A549 (cell line): ENCODE measurements at regions not wholly inside any gene's neighbourhood (a gene's known extent, or its start where the extent isn't known, plus 50 kb on each side); places are given as distances from the start of the nearest gene placed in this dataset.

Experiments
- ATAC-seq, 2 experiments: fragments of 200-7000 bp in 1 of 2; fragments of >200 bp in 1 of 2; cut with Nextera tagmentation in 1 of 2; cut with Tn5 transposase in 1 of 2; 3 replicates each; pipeline versions ENCODE4 v1.8.0 to v1.9.1; 2018 to 2020; ENCODE audit warnings: mild to moderate bottlenecking in 1 of 2, moderate library complexity in 1 of 2
- CTCF ChIA-PET: fragments of 300-600 bp; sonication (Branson Sonifier 250); formaldehyde crosslinking; extraction: SDS; loops from one replicate; lab custom pipeline; 2021; ENCODE audit warnings: antibody characterized with exemption, inconsistent platforms; lab: Yijun Ruan, JAX
- POLR2A ChIA-PET: fragments of 350-600 bp; formaldehyde crosslinking; extraction: SDS; loops from one replicate; lab custom pipeline; 2021; ENCODE audit warnings: antibody characterized with exemption, inconsistent platforms; lab: Yijun Ruan, JAX
- DNase-seq, 2 experiments: peaks; one replicate each; pipeline versions ENCODE4 v3.0.0 to v3.0.0-alpha.2; 2011 to 2016; ENCODE audit warnings: low read depth in 1 of 2, low spot score in 1 of 2
- FAIRE-seq: peaks from 2 replicates; lab custom pipeline; 2011; peaks lifted over from hg19 to GRCh38; lab: Jason Lieb, UNC
- H3K27ac ChIP-seq, 2 experiments: fragments of >200 bp; sonication (Bioruptor Twin); formaldehyde crosslinking; 3 replicates each; pipeline ENCODE4 v1.5.1; 2016 to 2017
- H3K4me1 ChIP-seq: fragments of >200 bp; sonication (Bioruptor Twin); formaldehyde crosslinking; 3 replicates; pipeline ENCODE4 v1.6.1; 2016
- H3K4me2 ChIP-seq: fragments of >200 bp; sonication (Bioruptor Twin); formaldehyde crosslinking; 3 replicates; pipeline ENCODE4 v1.6.1; 2016
- H3K4me3 ChIP-seq: fragments of >200 bp; sonication (Bioruptor Twin); formaldehyde crosslinking; 3 replicates; pipeline ENCODE4 v1.5.1; 2016
- H3K9me3 ChIP-seq: fragments of >200 bp; sonication (Bioruptor Twin); formaldehyde crosslinking; 3 replicates; pipeline ENCODE4 v1.6.1; 2016
- BHLHE40 ChIP-seq: IDR thresholded peaks from 2 replicates; pipeline ENCODE4 v1.6.1; 2012; ENCODE audit warnings: low read depth, low read length, inconsistent platforms
- CTCF ChIP-seq: fragments of >200 bp; sonication (Bioruptor Twin); formaldehyde crosslinking; IDR thresholded peaks from 3 replicates; pipeline ENCODE4 v1.5.1; 2016
- EHMT2 ChIP-seq: fragments of 200-600 bp; sonication (generic); IDR thresholded peaks from 2 replicates; pipeline ENCODE4 v1.6.1; 2016; ENCODE audit warnings: antibody characterized with exemption, low read depth, mild to moderate bottlenecking, moderate library complexity
- EP300 ChIP-seq, 2 experiments: fragments of >200 bp; sonication (Bioruptor Twin); formaldehyde crosslinking; IDR thresholded peaks; 2 replicates in 1 of 2; 3 replicates in 1 of 2; pipeline ENCODE4 v1.6.1; 2016 to 2017
- ESRRA ChIP-seq: fragments of 150-350 bp; IDR thresholded peaks from 2 replicates; pipeline ENCODE4 v1.6.1; 2014; ENCODE audit warnings: mild to moderate bottlenecking, low read length, borderline replicate concordance
- FOSL2 ChIP-seq, 2 experiments: fragments of 450-650 bp in 1 of 2; fragments of >200 bp in 1 of 2; sonication (Bioruptor Twin) in 1 of 2; formaldehyde crosslinking; IDR thresholded peaks; 2 replicates each; pipeline versions ENCODE4 v1.5.0 to v1.6.1; 2016 to 2020; ENCODE audit warnings: mild to moderate bottlenecking in 1 of 2, moderate library complexity in 1 of 2
- FOXS1 ChIP-seq: fragments of 250-450 bp; sonication (Bioruptor Pico); IDR thresholded peaks from 2 replicates; pipeline ENCODE4 v1.5.0; 2020; ENCODE audit warnings: mild to moderate bottlenecking, moderate library complexity
- GATA3 ChIP-seq: IDR thresholded peaks from 2 replicates; pipeline ENCODE4 v1.6.1; 2012; ENCODE audit warnings: borderline replicate concordance
- HEYL ChIP-seq: fragments of 250-450 bp; sonication (Bioruptor Pico); IDR thresholded peaks from 2 replicates; pipeline ENCODE4 v1.8.0; 2021; ENCODE audit warnings: mild to moderate bottlenecking, moderate library complexity
- HOXA7 ChIP-seq: fragments of 250-450 bp; sonication (Bioruptor Pico); IDR thresholded peaks from 2 replicates; pipeline ENCODE4 v1.5.0; 2020; ENCODE audit warnings: mild to moderate bottlenecking, moderate library complexity
- HOXB13 ChIP-seq: fragments of 250-450 bp; sonication (Bioruptor Pico); IDR thresholded peaks from 2 replicates; pipeline ENCODE4 v1.5.0; 2020; ENCODE audit warnings: low read depth, mild to moderate bottlenecking, moderate library complexity
- HOXB5 ChIP-seq: fragments of 250-450 bp; sonication (Bioruptor Pico); IDR thresholded peaks from 2 replicates; pipeline ENCODE4 v1.5.0; 2020; ENCODE audit warnings: mild to moderate bottlenecking, moderate library complexity
- JUN ChIP-seq, 2 experiments: fragments of >200 bp; sonication (Bioruptor Twin); formaldehyde crosslinking; IDR thresholded peaks; 2 replicates in 1 of 2; 3 replicates in 1 of 2; pipeline ENCODE4 v1.6.1; 2016 to 2017
- JUNB ChIP-seq: fragments of >200 bp; sonication (Bioruptor Twin); formaldehyde crosslinking; IDR thresholded peaks from 2 replicates; pipeline ENCODE4 v1.6.1; 2016
- KDM1A ChIP-seq: fragments of 200-600 bp; sonication (generic); IDR thresholded peaks from 2 replicates; pipeline ENCODE4 v1.6.1; 2016; ENCODE audit warnings: low read depth, mild to moderate bottlenecking
- KDM5A ChIP-seq: fragments of 200-600 bp; sonication (generic); IDR thresholded peaks from 2 replicates; pipeline ENCODE4 v1.6.1; 2016; ENCODE audit warnings: antibody characterized with exemption, mild to moderate bottlenecking
- MAX ChIP-seq: IDR thresholded peaks from 2 replicates; pipeline ENCODE4 v1.6.1; 2012
- MYC ChIP-seq: IDR thresholded peaks from 2 replicates; pipeline ENCODE4 v1.6.1; 2012; ENCODE audit warnings: mild to moderate bottlenecking, inconsistent platforms, low read length, improper control_type of control experiment, borderline replicate concordance
- PBX3 ChIP-seq: IDR thresholded peaks from 2 replicates; pipeline ENCODE4 v1.6.1; 2012
- POLR2A ChIP-seq: IDR thresholded peaks from 2 replicates; pipeline ENCODE4 v1.6.1; 2012; ENCODE audit warnings: mild to moderate bottlenecking, low read length
- RCOR1 ChIP-seq: fragments of 150-350 bp; IDR thresholded peaks from 2 replicates; pipeline ENCODE4 v1.6.1; 2014; ENCODE audit warnings: antibody characterized with exemption, low read length, low read depth
- RFX5 ChIP-seq: fragments of 450-650 bp; IDR thresholded peaks from 2 replicates; pipeline ENCODE4 v1.7.1; 2014; ENCODE audit warnings: antibody characterized with exemption, mild to moderate bottlenecking, moderate library complexity
- RNF2 ChIP-seq: fragments of 200-600 bp; sonication (generic); IDR thresholded peaks from 2 replicates; pipeline ENCODE4 v1.6.1; 2016; ENCODE audit warnings: low read depth, mild to moderate bottlenecking, antibody characterized with exemption, moderate library complexity, borderline replicate concordance
- SREBF2 ChIP-seq: fragments of 450-650 bp; IDR thresholded peaks from 2 replicates; pipeline ENCODE4 v1.6.1; 2014; ENCODE audit warnings: mild to moderate bottlenecking, moderate library complexity
- TFCP2L1 ChIP-seq: fragments of 250-450 bp; sonication (Bioruptor Pico); IDR thresholded peaks from 2 replicates; pipeline ENCODE4 v1.5.0; 2021; ENCODE audit warnings: mild to moderate bottlenecking
- ZC3H11A ChIP-seq: fragments of 450-650 bp; IDR thresholded peaks from 2 replicates; pipeline ENCODE4 v1.6.1; 2014; ENCODE audit warnings: antibody characterized with exemption, mild to moderate bottlenecking
- ZNF302 ChIP-seq: fragments of 250-450 bp; sonication (Bioruptor Pico); IDR thresholded peaks from 2 replicates; pipeline ENCODE4 v1.9.0; 2021; ENCODE audit warnings: inconsistent platforms, mild to moderate bottlenecking, moderate library complexity
- ZSCAN20 ChIP-seq: fragments of 250-450 bp; sonication (Bioruptor Pico); IDR thresholded peaks from 2 replicates; pipeline ENCODE4 v1.8.0; 2022; ENCODE audit warnings: mild to moderate bottlenecking, moderate library complexity
- WGBS: methylation state at CpG from one replicate; pipeline ENCODE4 v1.1.6; 2017; ENCODE audit errors: missing lambda C conversion rate; 5-methylcytosine and 5-hydroxymethylcytosine counted together
- TF ChIP-seq, protein P1 (sequence below): IDR thresholded peaks from 2 replicates; pipeline ENCODE4 v1.6.1; 2012; ENCODE audit warnings: low read depth, borderline replicate concordance
- TF ChIP-seq, protein P2 (sequence below): fragments of 250-450 bp; sonication (Bioruptor Pico); IDR thresholded peaks from 2 replicates; pipeline ENCODE4 v1.5.0; 2020; ENCODE audit warnings: low read depth, mild to moderate bottlenecking, moderate library complexity

DNA sequence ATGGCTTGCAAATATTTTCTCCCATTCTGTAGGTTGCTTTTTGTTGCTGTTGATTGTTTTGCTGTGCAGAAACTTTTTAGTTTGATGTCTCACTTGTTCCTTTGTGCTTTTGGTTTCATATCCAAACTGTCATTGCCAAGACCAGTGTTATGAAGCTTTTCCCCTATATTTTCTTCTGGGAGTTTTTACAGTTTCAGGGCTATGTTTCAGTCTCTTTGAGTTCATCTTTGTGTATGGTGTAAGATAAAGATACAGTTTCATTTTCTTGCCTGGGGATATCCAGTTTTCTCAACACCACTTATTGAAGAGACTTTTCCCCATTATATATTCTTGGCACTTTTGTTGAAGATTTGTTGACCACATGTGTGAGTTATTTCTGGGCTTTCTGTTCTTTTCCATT is 139.9 kb downstream of the MRPL57 start:
- TF ChIP-seq CTCF: no peak
- no peak for TF ChIP-seq ZSCAN20 (CRISPR knock-in tag)
- TF ChIP-seq MAX: no peak
- TF ChIP-seq PBX3: no peak
- TF ChIP-seq RCOR1: no peak
- no peak for TF ChIP-seq JUNB
- TF ChIP-seq FOXS1 (CRISPR knock-in tag): no peak
- Histone ChIP-seq H3K4me2 (no peak overlapping the region), H3K4me1 (no peaks in the 10 kb centered on the region), H3K4me3 (no peak overlapping the region), H3K9me3 (no peaks in the 10 kb centered on the region), H3K27ac (no peak overlapping the region)
- FAIRE-seq: no peak
- no peak for DNase-seq
- ChIA-PET CTCF (no interaction called here), POLR2A (no interaction called here)
- ATAC-seq: no peak

DNA sequence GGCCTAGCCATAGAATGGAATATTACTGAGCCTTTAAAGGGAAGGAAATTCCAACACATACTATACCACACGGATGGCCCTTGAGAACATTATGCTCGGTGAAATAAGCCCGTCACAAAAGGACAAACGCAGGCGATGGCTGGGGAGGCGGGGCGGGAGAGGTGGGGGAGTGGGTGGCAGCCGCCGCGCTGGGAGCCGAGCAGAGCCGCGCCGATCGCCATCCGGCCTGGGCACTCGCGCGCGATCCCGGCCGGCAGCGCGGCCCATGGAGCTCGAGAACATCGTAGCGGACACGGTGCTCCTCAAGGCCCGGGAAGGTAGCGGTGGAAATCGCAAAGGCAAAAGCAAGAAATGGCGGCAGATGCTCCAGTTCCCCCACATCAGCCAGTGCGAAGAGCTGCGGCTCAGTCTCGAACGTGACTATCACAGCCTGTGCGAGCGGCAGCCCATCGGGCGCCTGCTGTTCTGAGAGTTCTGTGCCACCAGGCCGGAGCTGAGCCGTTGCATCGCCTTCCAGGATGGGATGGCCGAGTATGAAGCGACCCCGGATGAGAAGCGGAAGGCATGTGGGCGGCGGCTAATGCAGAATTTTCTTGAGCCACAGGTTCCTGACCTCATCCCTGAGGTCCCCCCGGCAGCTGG is 140.1 kb downstream of the ZDHHC20 start:
- Histone ChIP-seq H3K4me1 (no peaks in the 10 kb centered on the region), H3K4me2 (no peak overlapping the region), H3K9me3 (no peaks in the 10 kb centered on the region), H3K4me3 (no peak overlapping the region), H3K27ac (no peak overlapping the region)
- WGBS: 94% methylated on average over 33 of the region's 50 CpGs
- CTCF ChIA-PET: no interaction called here
- DNase-seq (no peak), FAIRE-seq (no peak), ATAC-seq (no peak)
- POLR2A ChIA-PET: no interaction called here
- TF ChIP-seq RFX5: no peak
- no peak for TF ChIP-seq HOXA7 (CRISPR knock-in tag)
- TF ChIP-seq, protein P1, sequence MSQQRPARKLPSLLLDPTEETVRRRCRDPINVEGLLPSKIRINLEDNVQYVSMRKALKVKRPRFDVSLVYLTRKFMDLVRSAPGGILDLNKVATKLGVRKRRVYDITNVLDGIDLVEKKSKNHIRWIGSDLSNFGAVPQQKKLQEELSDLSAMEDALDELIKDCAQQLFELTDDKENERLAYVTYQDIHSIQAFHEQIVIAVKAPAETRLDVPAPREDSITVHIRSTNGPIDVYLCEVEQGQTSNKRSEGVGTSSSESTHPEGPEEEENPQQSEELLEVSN: no peak
- TF ChIP-seq ESRRA: no peak
- TF ChIP-seq EHMT2: no peak
- TF ChIP-seq HEYL (CRISPR knock-in tag): no peak
- TF ChIP-seq POLR2A: no peak
- no peak for TF ChIP-seq JUN (IDR thresholded peaks at IDR 0.05)
- TF ChIP-seq EP300 (IDR thresholded peaks at IDR 0.05): no peak

- Histone ChIP-seq H3K27ac (no peak overlapping the region), H3K4me1 (no peaks in the 10 kb centered on the region), H3K4me3 (no peak overlapping the region), H3K4me2 (no peak overlapping the region), H3K9me3 (no peaks in the 10 kb centered on the region)
- FAIRE-seq (no peak), ATAC-seq (no peak), DNase-seq (no peak)
- ChIA-PET POLR2A (no interaction called here), CTCF (no interaction called here)
- no peak for TF ChIP-seq BHLHE40
- no peak for TF ChIP-seq FOSL2 (IDR thresholded peaks at IDR 0.05)
- no peak for TF ChIP-seq FOSL2 (CRISPR knock-in tag; IDR thresholded peaks at IDR 0.05)
- TF ChIP-seq HOXB13 (CRISPR knock-in tag): no peak
- TF ChIP-seq TFCP2L1 (CRISPR knock-in tag): no peak
- TF ChIP-seq RNF2: no peak
- no peak for TF ChIP-seq GATA3
- TF ChIP-seq EHMT2: no peak
- TF ChIP-seq RCOR1: no peak
- TF ChIP-seq KDM1A: no peak
- TF ChIP-seq ZC3H11A: no peak
- TF ChIP-seq HEYL (CRISPR knock-in tag): no peak
- TF ChIP-seq KDM5A: no peak
- no peak for TF ChIP-seq MYC
- TF ChIP-seq SREBF2: no peak
- TF ChIP-seq ESRRA: no peak
- TF ChIP-seq, protein P2, sequence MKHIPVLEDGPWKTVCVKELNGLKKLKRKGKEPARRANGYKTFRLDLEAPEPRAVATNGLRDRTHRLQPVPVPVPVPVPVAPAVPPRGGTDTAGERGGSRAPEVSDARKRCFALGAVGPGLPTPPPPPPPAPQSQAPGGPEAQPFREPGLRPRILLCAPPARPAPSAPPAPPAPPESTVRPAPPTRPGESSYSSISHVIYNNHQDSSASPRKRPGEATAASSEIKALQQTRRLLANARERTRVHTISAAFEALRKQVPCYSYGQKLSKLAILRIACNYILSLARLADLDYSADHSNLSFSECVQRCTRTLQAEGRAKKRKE (CRISPR knock-in tag): no peak
- TF ChIP-seq ZNF302: no peak
- no peak for TF ChIP-seq FOXS1 (CRISPR knock-in tag)
- no peak for TF ChIP-seq HOXB5 (CRISPR knock-in tag)
- WGBS: 90% methylated on average over 27 of the region's 40 CpGs
These were observed 139.0 kb downstream of the ZDHHC20 start for GRCh38 chr13:21319869-21320641.
